ENCODE measurements at regions not wholly inside any gene's neighbourhood (a gene's known extent, or its start where the extent isn't known, plus 50 kb on each side); places are given as distances from the start of the nearest gene placed in this dataset.

GRCh38 chr9:13614060-13614459 is 334.6 kb upstream of the MPDZ start:
- no peak for DNase-seq (ENCODE audit: extremely low spot score)
- H3K36me3 ChIP-seq (ENCODE audit: insufficient read depth) = no peaks in the 10 kb centered on the region
- 79% methylated on average over 4 of the region's 4 CpGs for WGBS
- no peaks in the 10 kb centered on the region for H3K4me1 ChIP-seq (ENCODE audit: insufficient read depth)
- no peak overlapping the region for H3K27ac ChIP-seq (ENCODE audit: low read depth)
- no peak overlapping the region for H3K4me3 ChIP-seq (ENCODE audit: low read depth, low read length)

DNA sequence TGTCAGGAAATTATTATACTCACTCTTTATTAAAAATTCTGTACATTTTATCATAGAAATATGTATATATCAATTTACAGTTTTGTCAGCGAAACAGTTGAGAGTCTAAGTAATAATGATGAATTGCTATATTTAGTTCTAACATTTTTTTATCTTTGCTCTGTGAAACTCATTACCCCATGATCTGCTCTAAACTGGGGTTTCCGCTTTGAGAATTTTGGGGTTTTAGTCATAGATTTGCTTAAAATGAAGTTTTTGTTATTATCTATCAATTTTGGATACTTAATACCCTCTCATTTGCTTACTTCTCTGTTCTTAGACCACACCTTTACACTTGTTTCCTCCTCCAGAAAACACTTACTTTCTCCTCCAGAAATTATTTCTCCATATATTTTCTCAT is 333.8 kb upstream of the MPDZ start:
- no peaks in the 10 kb centered on the region for H3K36me3 ChIP-seq (ENCODE audit: insufficient read depth)
- H3K4me1 ChIP-seq (ENCODE audit: insufficient read depth) = no peaks in the 10 kb centered on the region
- H3K4me3 ChIP-seq (ENCODE audit: low read depth, low read length) = no peak overlapping the region
- H3K27ac ChIP-seq (ENCODE audit: low read depth) = no peak overlapping the region
- WGBS = 95% methylated on average over 2 of the region's 2 CpGs
- DNase-seq (ENCODE audit: extremely low spot score) = no peak

GRCh38 chr9:13608451-13608850 is 329.0 kb upstream of the MPDZ start:
- no peak overlapping the region for H3K4me3 ChIP-seq (ENCODE audit: low read depth, low read length)
- H3K4me1 ChIP-seq (ENCODE audit: insufficient read depth) = no peaks in the 10 kb centered on the region
- no peak for DNase-seq (ENCODE audit: extremely low spot score)
- WGBS = 35% methylated on average over 6 of the region's 6 CpGs
- H3K36me3 ChIP-seq (ENCODE audit: insufficient read depth) = no peaks in the 10 kb centered on the region
- H3K27ac ChIP-seq (ENCODE audit: low read depth) = no peak overlapping the region

- 17% methylated on average over 6 of the region's 6 CpGs for WGBS
- H3K4me3 ChIP-seq (ENCODE audit: low read depth, low read length) = no peak overlapping the region
- no peak overlapping the region for H3K27ac ChIP-seq (ENCODE audit: low read depth)
- no peaks in the 10 kb centered on the region for H3K4me1 ChIP-seq (ENCODE audit: insufficient read depth)
- DNase-seq (ENCODE audit: extremely low spot score) = no peak
- H3K36me3 ChIP-seq (ENCODE audit: insufficient read depth) = no peaks in the 10 kb centered on the region
Observed at GRCh38 chr9:13607481-13608441, 328.3 kb upstream of the MPDZ start.

GRCh38 chr9:13606586-13606985 is 327.1 kb upstream of the MPDZ start:
- H3K4me3 ChIP-seq (ENCODE audit: low read depth, low read length) = no peak overlapping the region

GRCh38 chr9:13603921-13604320 is 324.4 kb upstream of the MPDZ start:
- Histone ChIP-seq H3K4me3 (ENCODE audit: low read depth, low read length) (no peak overlapping the region), H3K4me1 (ENCODE audit: insufficient read depth) (no peaks in the 10 kb centered on the region), H3K36me3 (ENCODE audit: insufficient read depth) (no peaks in the 10 kb centered on the region), H3K27ac (ENCODE audit: low read depth) (no peak overlapping the region)
- WGBS = 56% methylated on average over 3 of the region's 3 CpGs
- DNase-seq (ENCODE audit: extremely low spot score) = no peak

More at GRCh38 chr9:13606586-13606985, 327.1 kb upstream of the MPDZ start:
- no peaks in the 10 kb centered on the region for H3K36me3 ChIP-seq (ENCODE audit: insufficient read depth)
- no peaks in the 10 kb centered on the region for H3K4me1 ChIP-seq (ENCODE audit: insufficient read depth)
- 25% methylated on average over 5 of the region's 5 CpGs for WGBS
- H3K27ac ChIP-seq (ENCODE audit: low read depth) = no peak overlapping the region
- no peak for DNase-seq (ENCODE audit: extremely low spot score)

DNA sequence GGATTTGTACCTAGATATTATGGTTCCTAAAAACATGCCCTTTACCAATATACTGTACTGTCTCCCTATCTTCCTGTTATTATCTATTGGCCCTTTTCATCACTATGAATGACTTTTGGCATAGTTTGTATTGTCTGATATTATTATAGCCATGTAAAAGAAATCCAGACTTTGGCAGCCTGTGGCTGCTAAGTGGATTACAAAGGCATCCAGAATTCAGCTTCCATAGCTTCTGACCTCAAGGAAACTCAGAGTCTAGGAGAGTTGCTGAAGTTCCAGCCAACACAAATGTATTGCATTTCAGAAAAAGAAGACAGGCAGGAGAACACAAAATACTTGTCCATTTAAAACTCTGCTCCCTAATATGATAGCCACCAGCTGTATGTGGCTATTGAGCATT is 319.2 kb upstream of the MPDZ start:
- no peaks in the 10 kb centered on the region for H3K4me1 ChIP-seq (ENCODE audit: insufficient read depth)
- no peak overlapping the region for H3K4me3 ChIP-seq (ENCODE audit: low read depth, low read length)
- no peak overlapping the region for H3K27ac ChIP-seq (ENCODE audit: low read depth)
- no peaks in the 10 kb centered on the region for H3K36me3 ChIP-seq (ENCODE audit: insufficient read depth)
- DNase-seq (ENCODE audit: extremely low spot score) = no peak

GRCh38 chr9:13597427-13597826 is 317.9 kb upstream of the MPDZ start:
- Histone ChIP-seq H3K36me3 (ENCODE audit: insufficient read depth) (no peaks in the 10 kb centered on the region), H3K27ac (ENCODE audit: low read depth) (no peak overlapping the region), H3K4me1 (ENCODE audit: insufficient read depth) (no peaks in the 10 kb centered on the region), H3K4me3 (ENCODE audit: low read depth, low read length) (no peak overlapping the region)
- DNase-seq (ENCODE audit: extremely low spot score) = no peak
- WGBS = 84% methylated on average over 5 of the region's 5 CpGs

DNA sequence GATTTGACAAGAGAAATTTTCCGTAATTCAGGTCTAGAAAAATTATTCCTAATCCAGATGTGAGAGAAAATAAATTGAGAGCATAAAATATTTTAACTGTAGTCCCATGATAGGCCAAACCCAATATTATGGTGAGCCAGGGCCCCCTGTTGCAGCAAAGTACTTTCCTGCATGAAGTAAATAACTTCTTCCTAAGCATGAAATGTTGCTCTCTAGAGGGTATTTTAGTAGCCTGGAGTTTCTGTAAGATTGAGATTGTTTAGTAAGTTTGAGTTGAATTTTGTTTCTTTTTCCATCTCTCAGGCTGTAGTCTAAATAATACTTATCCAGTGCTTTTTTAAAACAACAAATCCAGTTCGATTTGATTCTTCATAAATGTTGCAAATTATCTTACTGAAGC is 317.5 kb upstream of the MPDZ start:
- H3K4me3 ChIP-seq (ENCODE audit: low read depth, low read length) = no peak overlapping the region
- H3K4me1 ChIP-seq (ENCODE audit: insufficient read depth) = no peaks in the 10 kb centered on the region
- H3K36me3 ChIP-seq (ENCODE audit: insufficient read depth) = no peaks in the 10 kb centered on the region
- DNase-seq (ENCODE audit: extremely low spot score) = no peak
- WGBS = 64% methylated on average over 2 of the region's 2 CpGs
- no peak overlapping the region for H3K27ac ChIP-seq (ENCODE audit: low read depth)

DNA sequence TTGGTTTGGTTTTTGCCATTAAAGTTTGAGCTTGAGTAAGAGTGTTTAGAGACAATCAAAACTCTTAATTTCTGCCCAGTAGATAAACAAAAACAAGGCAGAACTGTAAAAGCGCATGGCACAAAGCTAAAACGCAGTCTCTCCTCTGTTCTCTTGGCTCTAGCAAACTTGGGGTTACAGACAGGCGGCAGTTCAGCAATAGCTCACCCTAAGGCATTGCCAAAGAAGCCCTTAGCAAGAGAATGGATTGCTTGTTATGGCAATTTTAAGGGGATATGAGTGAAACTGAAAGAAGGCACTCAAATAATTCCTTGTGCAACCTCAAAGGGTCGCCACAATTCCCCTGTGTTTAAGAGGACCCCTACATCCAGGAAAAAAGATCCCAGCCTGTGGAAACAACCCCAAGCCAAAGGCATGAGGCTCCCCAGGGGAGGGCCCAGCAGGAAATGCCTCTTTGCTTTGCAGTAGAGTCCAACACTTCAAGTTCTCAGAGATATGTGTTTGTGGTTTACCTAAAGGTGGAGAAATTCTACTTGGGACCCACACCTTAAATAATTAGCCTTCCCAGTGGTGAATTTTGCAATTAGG is 317.0 kb upstream of the MPDZ start:
- WGBS = 89% methylated on average over 4 of the region's 4 CpGs
- Histone ChIP-seq H3K4me3 (ENCODE audit: low read depth, low read length) (no peak overlapping the region), H3K4me1 (ENCODE audit: insufficient read depth) (no peaks in the 10 kb centered on the region), H3K36me3 (ENCODE audit: insufficient read depth) (no peaks in the 10 kb centered on the region), H3K27ac (ENCODE audit: low read depth) (no peak overlapping the region)
- DNase-seq (ENCODE audit: extremely low spot score) = no peak

DNA sequence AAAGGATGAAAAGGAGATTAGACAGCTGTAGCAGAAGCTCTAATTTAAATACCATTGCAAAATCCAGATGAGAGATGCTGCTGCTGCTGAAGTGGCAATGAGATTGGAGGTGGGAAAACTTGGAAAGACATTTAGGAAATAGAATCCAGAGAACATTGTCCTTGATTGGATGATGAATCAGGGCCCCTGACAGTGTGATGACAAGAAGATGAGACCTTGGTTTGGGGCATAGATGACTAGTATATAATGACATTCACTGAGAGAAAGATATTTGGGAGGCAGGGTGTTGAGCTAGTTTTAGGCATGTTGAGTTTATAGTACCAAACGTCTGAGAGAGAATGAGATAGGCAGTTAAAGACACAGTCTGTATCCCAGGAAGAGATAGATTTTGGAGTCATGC is 311.5 kb upstream of the MPDZ start:
- no peak overlapping the region for H3K27ac ChIP-seq (ENCODE audit: low read depth)
- no peak overlapping the region for H3K4me3 ChIP-seq (ENCODE audit: low read depth, low read length)
- H3K36me3 ChIP-seq (ENCODE audit: insufficient read depth) = no peaks in the 10 kb centered on the region
- no peak for DNase-seq (ENCODE audit: extremely low spot score)
- 37% methylated on average over 1 of the region's 1 CpG for WGBS
- no peaks in the 10 kb centered on the region for H3K4me1 ChIP-seq (ENCODE audit: insufficient read depth)

- Histone ChIP-seq H3K4me3 (ENCODE audit: low read depth, low read length) (no peak overlapping the region), H3K36me3 (ENCODE audit: insufficient read depth) (no peaks in the 10 kb centered on the region), H3K27ac (ENCODE audit: low read depth) (no peak overlapping the region), H3K4me1 (ENCODE audit: insufficient read depth) (no peaks in the 10 kb centered on the region)
- 84% methylated on average over 2 of the region's 2 CpGs for WGBS
- DNase-seq (ENCODE audit: extremely low spot score) = no peak
Observed at GRCh38 chr9:13589034-13589737, 309.7 kb upstream of the MPDZ start.

DNA sequence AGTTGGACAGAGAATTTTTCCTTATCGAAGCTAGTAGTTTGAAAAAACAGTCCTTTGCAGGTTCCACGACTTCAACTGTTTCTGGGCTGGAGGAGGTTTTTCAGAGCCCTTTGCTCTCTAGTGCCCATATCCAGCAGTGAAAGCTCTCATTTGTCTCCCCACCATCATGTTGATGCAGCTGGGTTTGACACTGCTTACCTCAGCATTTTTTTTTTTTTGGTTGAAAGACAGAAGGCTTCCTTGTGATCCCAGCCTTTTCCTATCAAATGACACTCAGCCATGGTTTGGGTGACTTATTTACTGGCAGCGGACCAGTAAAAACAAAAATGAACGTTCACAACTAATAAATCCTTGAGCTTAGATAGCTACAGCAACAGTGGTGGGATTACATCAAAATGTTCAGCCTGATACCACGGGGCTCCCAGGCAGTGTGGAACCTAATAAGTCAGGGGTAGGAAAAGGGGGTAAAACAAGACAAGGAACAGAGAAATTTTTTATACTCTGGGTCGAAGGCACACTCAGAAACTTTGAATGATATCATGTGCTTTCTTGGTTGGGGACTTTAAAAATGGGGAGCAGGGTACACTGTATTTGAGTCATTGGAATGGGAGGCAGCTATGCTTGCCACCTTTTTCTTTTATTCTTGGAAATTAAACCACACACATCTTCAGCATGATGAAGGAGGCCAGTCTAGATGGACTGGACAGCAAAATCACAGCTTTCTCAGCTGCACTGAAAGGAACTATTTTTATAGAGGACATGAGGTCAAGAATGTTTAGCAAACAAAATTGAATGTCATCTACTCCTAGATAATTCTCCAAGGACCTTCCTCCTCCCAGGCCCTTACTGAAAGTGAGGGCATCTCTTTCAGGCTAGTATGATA is 308.9 kb upstream of the MPDZ start:
- Histone ChIP-seq H3K36me3 (ENCODE audit: insufficient read depth) (no peaks in the 10 kb centered on the region), H3K4me1 (ENCODE audit: insufficient read depth) (no peaks in the 10 kb centered on the region), H3K27ac (ENCODE audit: low read depth) (no peak overlapping the region), H3K4me3 (ENCODE audit: low read depth, low read length) (no peak overlapping the region)
- WGBS = 23% methylated on average over 6 of the region's 6 CpGs
- DNase-seq (ENCODE audit: extremely low spot score) = no peak
